T47D (cell line): ENCODE measurements at regions not wholly inside any gene's neighbourhood (a gene's known extent, or its start where the extent isn't known, plus 50 kb on each side); places are given as distances from the start of the nearest gene placed in this dataset.

Source experiments
- DNase-seq, 2 experiments: peaks; one replicate each; pipeline versions ENCODE4 v3.0.0 to v3.0.0-alpha.2; 2011 to 2012; ENCODE audit warnings: low read depth in 1 of 2, low spot score in 1 of 2
- JUND ChIP-seq: IDR thresholded peaks from 2 replicates; pipeline ENCODE4 v1.6.1; 2012; ENCODE audit warnings: low read depth
- in situ Hi-C: cut with HindIII; loops from 2 replicates; pipeline ENCODE4 v1.10.0; 2016; ENCODE audit warnings: low sequenced_read_pairs, low pct_unique_long_range_greater_than_20kb

DNA sequence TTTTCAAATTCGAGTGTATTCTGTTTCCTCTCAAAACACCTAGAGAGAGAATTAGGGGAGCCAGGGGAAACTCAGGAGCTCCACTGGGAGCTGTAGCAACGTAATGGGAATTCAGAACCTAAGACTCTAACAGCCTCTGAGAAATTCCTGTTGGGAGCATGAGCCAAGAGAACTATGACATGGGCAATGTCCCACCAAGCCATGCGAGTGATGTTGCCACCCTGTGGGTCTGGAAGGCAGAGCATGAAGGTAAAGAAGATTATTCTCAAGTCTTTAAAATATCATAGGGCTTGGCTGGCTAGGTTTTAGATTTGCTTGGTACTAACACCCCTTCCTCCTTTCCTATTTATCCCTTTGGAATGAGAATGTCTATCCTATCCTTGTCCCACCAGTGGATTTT is 392.6 kb upstream of the ADAMTS9 start:
- no peak for DNase-seq
- TF ChIP-seq JUND = no peak
- in situ Hi-C loops = no loop called here

- in situ Hi-C loops = no loop called here
- no peak for TF ChIP-seq JUND
- DNase-seq = no peak
These were observed 391.8 kb upstream of the ADAMTS9 start for GRCh38 chr3:65079560-65079959.

GRCh38 chr3:65078748-65079147 is 390.9 kb upstream of the ADAMTS9 start:
- no peak for DNase-seq
- in situ Hi-C loops = no loop called here
- TF ChIP-seq JUND = no peak

- no peak for TF ChIP-seq JUND
- in situ Hi-C loops = no loop called here
- no peak for DNase-seq
These were observed 389.3 kb upstream of the ADAMTS9 start for GRCh38 chr3:65077124-65077523.

DNA sequence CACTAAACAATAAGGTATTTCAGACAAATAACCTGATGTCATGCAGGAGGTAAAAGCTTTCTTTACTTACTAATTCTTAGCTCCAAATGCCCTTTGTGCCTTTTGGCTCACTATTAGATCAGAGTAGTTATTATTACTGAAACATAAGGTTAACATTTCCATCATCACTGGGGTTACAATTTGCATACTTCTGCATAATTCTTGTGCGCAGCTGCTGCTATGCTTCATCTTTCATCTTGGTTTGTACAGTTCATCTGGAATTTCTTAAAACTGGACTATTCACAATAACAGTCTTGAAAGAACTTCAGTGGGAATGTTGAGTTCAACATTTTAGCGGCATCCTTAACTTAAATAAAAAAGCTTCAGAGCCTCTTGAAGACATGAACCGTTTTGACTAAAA is 383.2 kb upstream of the ADAMTS9 start:
- in situ Hi-C loops = no loop called here
- DNase-seq = no peak
- no peak for TF ChIP-seq JUND

GRCh38 chr3:65060904-65061303 is 373.1 kb upstream of the ADAMTS9 start:
- DNase-seq = no peak
- in situ Hi-C loops = no loop called here
- no peak for TF ChIP-seq JUND

GRCh38 chr3:65052101-65052500 is 364.3 kb upstream of the ADAMTS9 start:
- in situ Hi-C loops = no loop called here
- no peak for TF ChIP-seq JUND
- DNase-seq = no peak

DNA sequence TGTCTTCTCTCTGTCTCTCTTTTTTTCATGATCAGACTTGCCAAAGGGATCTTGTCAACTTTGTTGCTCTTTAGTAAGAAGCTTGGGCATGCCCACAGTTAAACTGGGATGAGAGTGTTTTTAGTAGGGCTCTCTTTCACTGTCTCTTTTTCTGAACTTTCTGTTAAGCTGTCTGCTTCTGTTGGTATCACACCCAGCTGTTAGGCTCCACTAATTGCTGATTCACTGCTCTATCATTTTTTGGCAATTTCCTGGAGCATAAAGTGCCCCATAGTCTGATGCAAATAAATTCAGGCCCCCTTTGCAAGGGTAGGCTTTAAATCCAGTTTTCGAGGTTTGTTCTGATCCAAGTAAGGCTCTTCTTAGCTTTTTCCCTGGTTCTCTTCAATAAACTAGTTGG is 360.4 kb upstream of the ADAMTS9 start:
- no peak for DNase-seq
- no peak for TF ChIP-seq JUND
- in situ Hi-C loops = no loop called here

- no peak for DNase-seq
- in situ Hi-C loops = no loop called here
- TF ChIP-seq JUND = no peak
These were observed 357.3 kb upstream of the ADAMTS9 start for GRCh38 chr3:65045138-65045537.

GRCh38 chr3:65044401-65044800 is 356.6 kb upstream of the ADAMTS9 start:
- TF ChIP-seq JUND = no peak
- no peak for DNase-seq
- in situ Hi-C loops = no loop called here

DNA sequence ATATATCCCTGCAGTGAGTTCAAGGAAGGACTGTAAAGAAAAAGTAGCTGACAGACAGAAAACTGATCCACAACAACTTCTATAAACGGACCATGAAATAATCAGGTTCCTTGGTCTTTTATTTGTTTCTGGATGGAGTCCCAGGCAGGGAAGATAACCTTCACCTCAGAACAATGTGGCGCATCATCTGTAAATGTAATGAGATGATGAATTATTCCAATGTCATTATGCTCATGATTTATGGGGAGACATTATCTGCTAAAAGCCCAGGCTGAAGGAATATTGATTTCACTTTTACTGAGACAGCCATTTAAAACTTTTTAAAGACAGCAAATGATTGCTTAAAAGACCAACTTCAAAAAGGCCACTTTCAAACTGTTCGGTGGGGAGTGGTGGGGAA is 354.9 kb upstream of the ADAMTS9 start:
- DNase-seq = no peak
- TF ChIP-seq JUND = no peak
- in situ Hi-C loops = no loop called here

- in situ Hi-C loops = no loop called here
- no peak for TF ChIP-seq JUND
- DNase-seq = no peak
These were observed 352.0 kb upstream of the ADAMTS9 start for GRCh38 chr3:65039754-65040210.

DNA sequence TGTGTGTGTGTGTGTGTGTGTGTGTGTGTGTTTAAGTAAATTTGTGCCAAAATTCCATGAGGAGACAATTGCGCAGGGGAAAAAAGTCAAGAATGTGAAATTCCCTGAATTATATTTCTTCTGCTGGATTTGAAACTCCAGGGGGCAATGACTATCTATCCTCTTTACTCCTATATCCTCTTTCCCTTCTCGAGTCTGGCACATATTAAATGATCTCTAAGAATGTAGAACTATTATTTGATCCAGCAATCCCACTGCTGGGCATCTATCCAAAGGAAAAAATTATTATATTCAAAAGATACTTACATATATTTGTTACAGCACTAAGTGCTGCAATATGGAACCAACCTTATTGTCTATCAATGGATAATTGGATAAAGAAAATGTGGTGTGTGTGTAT is 350.1 kb upstream of the ADAMTS9 start:
- TF ChIP-seq JUND = no peak
- DNase-seq = no peak
- in situ Hi-C loops = no loop called here

- in situ Hi-C loops = no loop called here
- TF ChIP-seq JUND = no peak
These were observed 347.4 kb upstream of the ADAMTS9 start for GRCh38 chr3:65035246-65035645.

More at GRCh38 chr3:65035246-65035645, 347.4 kb upstream of the ADAMTS9 start:
- DNase-seq = no peak
